Pulmonary artery endothelial cell (primary cell): ENCODE measurements at regions not wholly inside any gene's neighbourhood (a gene's known extent, or its start where the extent isn't known, plus 50 kb on each side); places are given as distances from the start of the nearest gene placed in this dataset.

Experiments
- DNase-seq: peaks from one replicate; pipeline ENCODE4 v3.0.0-alpha.2; 2011; ENCODE audit warnings: low read depth, low spot score

DNA sequence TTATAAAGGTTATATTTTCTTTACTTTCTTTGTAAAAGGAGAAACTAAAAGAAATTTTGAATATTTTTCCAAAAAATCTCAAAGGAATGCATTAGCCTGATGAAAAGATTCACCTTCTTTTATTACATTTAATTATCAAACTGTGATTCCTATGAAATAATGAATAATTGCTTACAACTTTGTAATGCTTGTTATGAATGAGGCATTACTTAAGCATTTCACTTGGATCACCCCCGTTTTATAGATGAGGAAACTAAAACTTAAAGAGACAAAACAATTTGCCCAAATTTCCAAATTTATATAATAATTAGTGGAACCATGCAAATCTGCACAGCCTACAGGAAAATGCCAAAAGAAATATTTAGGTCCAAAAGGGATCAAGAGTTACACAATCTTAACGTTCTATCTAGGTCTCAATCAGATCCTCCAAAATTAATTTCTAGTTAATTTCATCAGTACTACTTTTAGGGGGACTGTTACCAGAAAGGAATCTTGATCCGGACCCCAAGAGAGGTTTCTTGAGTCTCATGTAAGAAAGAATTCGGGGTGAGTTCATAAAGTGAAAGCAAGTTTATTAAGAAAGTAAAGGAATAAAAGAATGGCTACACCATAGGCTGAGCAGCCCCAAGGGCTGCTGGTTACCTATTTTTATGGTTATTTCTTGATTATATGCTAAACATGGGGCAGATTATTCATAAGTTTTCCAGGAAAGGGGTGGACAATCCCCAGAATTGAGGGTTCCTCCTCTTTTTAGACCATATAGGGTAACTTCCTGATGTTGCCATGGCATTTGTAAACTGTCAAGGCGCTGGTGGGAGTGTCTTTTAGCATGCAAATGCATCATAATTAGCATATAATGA, 288.0 kb downstream of the ADGB start:
- no peak for DNase-seq

DNA sequence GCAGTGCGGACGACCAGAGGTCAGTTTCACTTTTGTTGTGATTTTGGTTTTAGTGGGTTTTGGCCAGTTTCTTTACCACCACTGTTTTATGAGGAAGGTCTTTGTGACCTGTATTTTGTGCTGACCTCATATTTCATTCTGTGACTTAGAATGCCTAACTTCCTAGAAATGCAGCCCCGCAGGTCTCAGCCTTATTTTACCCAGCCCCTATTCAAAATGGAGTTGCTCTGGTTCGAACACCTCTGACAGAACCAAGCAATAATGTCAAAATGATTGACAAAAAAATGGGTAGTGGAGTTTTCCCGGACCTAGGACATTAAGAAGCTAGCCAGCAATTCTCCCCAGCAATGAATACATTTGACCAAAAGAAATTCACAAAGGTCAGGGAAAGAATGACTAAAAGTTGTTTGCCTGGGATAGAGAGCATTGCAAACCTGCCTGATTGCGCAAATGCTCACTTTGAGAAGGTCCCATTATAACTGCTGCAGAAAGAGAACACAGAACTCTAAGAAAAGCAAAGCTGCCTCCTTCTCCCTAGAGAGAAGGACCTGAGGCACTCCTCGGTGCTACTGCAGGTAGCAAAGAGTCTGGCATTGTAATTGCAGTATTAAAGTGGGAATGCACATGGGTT, 288.8 kb downstream of the ADGB start:
- DNase-seq, result no peak

DNA sequence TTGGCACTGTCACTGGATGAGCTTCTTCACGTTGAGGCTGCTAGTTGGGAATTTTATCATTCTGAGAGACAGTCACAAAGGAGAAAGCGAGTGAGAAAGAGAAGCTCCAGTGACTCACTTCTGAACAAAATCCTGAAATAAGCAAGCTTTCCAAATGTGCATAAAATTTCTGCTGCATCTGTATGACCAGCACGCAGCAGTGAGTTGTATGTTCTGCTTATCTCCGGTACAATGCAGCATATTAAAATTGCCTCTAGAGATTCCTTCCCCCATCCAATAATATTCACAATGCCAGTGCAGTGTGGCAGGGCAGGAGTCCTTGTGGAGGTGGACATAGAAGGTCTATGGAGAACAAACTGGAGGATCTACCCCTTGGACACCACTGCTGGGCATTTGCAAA, 290.5 kb downstream of the ADGB start:
- no peak for DNase-seq

DNA sequence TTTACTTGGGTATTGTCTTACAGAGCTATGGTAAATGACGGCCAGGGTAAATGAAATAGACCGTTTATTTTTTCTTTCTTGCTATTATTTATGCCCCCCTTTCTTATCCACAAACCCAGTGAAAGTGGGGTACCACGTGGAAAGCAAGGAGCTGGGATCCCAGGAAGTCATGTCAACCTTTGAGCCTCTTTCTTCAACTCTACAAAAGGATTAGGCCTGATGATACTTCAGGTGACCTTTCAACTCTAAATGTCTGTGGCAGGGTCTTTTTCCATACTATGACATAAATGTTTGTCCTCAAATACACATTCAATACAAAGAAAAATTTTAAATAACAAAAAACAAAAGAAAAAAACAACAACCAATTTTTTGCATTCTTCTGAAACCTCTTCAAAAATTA, 291.4 kb downstream of the ADGB start:
- DNase-seq, result no peak

DNA sequence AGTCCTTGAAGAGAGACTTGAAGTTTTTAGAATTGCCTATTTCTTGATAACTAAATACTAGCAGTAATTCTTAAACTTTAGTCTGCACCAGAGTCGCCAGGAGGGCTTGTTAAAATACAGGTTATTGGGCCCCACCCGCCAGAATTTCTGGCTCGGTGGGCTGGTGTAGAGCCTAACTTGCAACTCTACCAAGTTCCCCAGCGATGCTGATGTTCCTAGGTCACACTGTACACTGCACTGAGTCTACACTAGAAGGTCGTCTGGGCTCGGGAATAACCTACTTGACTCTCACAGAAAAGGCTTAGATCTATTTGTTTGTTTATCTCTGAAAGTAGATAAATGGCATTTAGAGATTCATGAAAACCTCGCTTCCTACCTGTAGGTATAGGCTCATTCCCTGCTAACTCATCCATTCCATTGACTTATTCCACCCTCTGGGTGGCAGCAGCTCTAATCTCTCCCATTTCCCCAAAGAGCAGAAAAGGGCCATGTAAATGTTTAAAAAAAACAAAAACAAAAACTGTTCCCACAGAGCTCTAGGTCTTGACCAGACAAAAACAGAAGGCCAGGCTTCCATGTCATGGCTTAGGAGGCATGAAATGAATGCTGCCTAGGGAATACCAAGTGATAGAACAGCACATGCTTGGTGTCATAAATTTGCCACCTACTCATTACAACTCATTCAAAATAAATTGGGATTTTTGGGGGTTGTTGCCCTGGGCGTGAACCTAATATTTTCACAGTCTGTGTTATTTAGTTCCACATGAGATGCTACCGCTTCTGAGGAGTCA, 292.1 kb downstream of the ADGB start:
- DNase-seq, result no peak

DNA sequence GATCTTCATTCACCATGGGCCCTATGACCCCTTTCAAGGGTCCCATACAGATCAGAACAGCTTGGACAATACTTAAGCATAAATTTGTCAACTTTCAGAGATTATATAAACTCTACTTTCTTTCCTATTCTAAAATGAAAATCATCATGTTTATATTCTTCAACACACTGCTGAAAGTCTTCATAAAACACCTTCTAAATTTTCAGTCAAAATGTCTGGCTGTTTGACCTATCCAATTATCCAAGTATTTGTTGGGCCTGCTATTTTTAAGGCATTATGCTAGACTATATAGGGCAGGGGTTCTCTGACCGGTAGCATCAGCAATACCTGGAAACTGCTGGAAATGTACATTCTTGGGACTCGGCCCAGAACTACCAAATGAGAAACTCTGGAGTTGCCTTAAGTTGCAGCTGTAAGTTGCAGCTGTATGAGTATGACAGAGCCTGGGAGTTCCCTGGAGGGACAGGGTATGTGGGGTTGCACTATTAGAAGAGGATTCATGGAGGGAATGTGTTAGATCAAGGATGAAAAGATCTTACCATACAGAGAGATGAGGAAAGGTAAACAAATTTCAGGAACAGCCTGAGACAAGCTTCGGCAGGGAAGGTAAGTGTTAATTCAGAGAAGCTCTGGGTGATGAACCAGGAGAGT, 293.0 kb downstream of the ADGB start:
- no peak for DNase-seq

DNA sequence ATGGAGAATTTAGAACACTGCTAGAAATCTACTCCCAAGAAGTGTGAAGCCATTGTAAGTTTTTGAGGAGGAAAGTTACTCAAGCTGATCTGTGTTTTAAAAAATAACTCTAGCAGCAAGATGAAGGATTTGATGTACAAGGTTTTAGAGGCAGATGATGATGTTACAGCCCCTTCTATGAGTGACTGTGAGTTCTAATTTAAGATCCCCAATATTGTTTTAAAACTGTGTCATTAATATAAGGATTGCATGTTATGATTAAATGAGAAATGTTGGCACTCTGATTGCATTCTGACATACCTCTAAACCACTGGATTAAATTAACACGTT, 293.5 kb downstream of the ADGB start:
- DNase-seq, result no peak

DNA sequence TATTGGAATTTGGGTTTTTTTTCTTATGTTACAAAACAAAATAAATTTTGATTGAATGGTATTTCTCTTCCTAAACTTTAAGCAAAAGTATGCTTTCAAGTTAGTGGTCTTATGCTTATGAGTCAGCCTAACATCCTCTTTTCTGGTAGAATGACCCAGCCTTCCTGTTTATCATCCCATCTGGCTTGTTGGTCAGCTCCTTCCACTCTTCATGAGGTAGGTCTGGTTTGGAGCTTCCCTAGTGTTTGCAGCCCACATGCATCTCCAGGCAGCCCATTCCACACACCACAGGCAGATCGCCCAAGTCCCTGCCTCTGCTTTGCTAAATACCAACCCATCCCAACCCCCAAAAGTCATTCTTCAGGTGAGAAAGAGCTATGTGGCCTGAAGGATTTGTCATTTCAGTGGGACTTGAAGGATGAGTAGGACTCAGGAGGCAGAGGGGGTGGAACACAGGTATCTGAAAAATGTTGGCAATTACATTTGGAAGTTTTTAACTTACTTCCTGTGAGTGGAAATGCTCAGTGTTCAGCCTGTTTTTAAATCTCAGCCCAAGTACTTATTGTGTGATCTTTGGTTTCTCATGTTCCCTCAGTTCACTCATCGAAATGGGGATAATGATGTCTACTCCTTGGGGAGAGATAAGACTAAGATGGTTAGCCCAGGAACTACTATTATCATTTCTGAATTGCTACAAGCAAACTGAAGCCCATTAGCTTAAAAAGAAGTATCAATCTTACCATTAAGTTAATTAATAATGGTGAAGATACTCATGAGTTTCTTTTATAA, 294.0 kb downstream of the ADGB start:
- DNase-seq, result peak; percentile 59

DNA sequence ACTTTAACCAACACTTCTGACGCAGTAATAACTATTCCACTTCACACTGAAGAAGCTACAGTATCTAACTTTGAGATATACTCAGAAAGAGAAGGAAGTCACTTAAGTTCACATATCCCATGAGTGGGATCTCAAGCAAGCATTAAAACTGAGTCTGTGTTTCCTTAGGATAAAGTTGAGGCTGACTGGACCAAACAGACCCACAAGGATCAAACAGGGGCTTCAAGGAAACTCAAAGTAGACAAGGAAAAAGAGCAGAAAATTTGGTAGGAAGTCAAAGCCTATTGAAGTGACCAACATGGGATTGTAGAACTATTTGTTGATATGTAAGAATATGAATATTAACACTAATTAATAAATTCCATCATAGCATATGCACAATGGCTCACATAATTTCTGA, 294.9 kb downstream of the ADGB start:
- DNase-seq, result no peak

DNA sequence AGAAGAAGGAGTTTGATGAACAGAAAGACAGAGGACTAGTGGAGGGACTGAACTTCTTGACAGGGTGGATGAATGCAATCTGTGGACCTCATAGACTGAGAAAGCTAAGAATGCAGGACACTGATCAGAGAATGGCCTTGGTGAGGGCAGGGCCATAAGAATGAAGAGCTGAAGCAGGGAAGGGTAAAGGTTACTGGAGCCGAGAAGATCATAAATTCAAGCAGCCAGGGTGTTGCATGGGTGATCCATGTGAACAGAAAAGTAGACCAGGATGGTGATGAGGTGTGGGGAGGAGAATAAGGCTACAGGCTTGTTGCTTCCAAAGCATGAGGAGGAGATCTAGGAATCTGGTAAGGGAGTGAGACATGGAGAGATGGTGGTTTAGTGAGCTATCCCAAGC, 295.9 kb downstream of the ADGB start:
- no peak for DNase-seq

DNA sequence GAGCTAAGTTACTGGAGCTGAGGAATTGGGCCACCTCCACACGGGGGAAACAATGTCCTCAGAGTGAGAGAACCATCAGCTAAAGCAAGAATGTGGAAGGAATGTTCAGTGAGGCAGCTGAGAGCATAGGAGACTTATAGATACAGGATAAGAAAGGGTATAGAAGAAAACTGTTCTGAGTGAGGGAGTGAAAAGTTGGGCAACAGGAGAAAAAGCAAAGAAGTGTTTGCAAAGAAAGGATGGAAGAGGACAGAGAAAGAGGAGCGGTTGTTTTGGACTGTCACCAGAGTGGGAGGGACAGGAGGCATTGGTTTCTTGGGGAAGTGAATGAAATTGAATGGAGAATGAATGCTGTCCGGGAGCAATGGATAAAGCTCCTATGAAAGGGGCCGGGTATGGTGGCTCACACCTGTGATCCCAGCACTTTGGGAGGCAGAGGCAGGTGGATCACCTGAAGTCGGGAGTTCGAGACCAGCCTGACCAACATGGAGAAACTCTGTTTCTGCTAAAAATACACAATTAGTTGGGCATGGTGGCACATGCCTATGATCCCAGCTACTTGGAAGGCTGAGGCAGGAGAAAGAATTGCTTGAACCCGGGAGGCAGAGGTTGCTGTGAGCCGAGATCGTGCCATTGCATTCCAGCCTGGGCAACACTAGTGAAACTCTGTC, 296.5 kb downstream of the ADGB start:
- no peak for DNase-seq

DNA sequence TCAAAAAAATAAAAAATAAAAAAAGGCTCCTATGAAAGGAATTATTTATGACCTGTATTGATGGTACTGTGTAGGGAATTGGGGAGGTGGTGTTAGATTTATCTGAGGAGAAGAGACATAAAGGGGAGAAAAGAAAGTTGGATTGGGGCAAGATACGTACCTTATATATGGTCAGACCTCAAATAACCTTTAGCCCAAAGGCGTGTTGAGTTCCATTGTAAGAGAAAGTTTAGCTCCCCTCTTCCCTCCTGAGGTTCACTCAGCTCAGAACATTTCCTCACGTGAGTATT, 296.9 kb downstream of the ADGB start:
- no peak for DNase-seq

DNA sequence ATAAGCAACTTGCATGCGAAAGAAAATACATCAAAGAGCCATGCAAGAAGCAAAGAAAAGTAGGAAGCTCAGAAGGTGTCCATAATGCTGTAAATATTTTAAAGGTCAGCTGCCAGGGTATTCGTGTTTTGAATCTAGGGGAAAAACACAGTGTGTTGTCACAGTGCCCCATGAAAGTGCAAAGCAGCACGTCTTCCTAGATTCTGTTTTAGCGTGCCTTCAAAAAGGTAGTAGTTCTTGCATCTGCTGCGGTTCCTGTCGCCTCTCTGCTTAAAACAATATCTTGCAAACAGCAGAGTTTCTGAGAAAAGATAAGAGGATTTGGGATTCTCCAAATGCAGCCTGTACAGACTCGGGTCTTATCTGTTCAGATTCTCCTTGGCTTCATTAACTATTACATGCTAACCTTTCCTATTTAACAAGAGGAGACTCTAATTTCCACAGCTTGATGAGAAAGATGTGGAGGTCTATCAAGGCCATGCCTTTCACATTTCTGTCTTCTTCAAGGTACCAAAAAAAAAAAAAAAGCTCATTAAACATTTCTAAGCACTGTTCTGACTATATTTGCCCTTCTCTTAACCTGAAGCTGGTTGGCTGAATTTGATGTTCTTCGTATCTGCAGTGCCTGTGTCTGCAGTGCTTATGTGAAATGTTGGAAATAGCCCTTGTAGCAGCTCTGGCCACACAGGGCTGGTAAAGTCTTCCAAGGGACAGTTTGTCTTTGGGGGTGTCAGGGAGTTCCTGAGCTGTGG, 297.5 kb downstream of the ADGB start:
- DNase-seq, result no peak

DNA sequence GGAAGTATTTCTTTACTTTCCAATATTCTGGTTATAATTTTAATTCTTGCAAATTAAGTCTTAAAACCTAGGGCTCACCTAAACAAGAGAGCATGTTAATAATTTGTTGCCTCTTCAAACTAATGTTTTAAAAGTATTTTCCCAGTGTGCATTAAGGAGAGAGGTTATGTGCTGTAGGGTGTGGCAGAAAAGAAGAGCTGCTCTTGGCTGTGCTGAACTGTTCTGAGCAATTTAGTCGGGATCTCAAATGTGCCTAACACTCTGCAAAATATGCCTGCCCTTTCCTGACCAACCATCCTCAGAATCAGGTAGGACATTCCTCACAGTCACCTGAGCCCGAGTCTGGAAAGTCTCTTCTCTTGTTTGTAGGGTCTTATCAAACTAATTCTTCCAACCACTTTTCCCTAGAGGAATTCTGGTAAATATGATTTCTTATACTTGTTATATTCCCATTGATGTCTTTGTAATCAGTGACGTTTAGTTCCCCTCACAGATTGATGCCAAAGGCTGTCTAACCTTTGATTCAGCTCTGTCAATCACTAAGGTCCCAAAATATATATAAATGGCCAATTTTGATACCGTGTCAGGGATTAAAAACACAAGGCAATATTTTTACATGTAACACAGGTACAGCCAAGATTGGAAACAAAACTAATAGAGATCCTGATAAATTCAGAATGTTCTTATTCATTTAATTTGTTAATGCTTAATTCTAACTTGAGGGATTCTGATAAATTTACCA, 298.4 kb downstream of the ADGB start:
- DNase-seq, result no peak

DNA sequence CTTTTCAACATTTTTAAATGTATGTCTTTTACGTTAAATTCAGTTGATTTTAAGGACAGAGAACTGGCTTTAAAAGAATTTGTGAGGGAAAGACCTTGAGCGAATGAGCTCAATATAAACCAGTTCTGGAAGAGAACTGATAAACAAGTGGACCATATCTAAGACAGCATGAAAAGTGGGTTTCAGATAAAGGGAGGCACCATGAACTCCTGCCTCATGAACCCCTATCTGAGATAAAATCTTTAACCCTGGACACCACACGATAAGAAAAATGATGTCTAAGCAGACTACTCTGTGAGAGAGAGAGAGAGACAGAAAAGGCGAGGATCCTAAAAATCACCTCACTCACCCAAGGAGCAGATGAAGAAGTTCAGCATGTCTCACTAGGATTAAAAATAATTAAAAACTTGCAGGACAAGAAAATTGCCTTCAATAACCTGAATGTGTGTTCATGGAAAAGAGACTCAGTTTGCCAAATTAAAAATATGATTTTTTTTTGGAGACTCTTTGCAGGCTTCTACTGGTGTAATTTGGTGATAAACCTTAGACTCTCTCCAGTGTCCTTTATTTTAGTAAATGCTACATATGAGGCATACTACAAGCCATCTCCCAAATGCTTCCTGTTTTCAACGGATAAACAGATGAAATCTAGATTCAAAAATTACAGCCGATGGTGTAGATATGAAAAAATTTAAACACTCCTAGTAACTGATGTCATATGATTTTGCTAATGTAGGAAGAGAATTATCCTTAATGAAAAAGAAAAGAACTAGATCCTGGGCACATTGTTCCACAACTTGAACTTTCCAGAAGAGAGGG, 299.5 kb downstream of the ADGB start:
- no peak for DNase-seq

DNA sequence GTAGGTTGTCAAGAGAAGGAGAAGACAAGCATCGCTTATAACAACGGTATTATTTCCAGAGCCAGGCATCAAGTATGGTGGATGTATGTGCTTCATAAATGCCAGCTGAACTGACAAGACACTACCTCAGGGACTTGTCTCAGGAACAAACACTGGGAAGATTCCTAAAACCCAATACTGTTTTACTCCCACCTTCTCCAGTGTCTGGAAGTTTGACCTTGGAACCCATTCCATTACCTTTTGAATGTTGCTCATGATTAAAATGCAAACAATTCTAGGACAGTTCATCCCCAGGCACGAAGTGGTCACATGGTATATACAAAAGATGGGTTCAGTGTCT, 300.1 kb downstream of the ADGB start:
- no peak for DNase-seq

DNA sequence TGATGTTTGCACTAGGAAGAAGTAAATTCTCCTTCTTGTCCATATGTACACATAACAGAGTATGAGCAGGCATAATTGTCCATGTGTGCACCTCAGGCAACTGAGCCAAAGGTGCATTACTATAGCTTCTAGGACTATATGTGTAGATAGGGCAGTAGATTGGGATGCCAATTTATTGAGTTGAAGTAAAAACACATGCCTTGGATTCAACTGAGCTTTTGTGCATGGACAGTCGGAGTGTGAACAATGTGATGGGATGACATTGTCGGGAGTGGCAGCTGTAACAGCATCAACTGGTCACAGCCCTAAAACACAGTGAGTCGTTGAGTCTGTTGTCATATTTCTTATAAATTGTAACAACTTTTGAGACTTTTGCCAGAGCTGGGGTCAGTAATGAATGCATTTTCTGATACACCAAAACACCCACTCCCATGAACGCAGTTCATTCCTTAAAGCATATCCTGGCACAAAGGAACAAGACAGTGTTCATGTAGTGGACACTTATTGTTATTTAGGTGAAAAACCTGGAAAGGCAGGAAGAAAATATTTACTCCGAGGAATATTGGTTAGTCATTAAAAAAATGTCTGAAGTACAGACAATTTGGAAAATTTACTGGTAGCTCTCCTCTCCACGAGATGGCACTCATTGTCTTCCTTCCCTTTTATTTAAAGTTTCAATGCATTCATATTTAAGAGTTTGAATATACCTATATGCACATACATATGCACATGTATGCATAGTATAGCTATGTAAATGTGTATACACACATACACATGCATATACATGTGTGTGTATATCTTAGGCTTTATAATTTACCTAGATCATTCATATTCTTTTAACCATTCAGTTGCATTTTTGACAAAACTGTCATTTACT, 302.0 kb upstream of the STXBP5 start:
- DNase-seq, result no peak

DNA sequence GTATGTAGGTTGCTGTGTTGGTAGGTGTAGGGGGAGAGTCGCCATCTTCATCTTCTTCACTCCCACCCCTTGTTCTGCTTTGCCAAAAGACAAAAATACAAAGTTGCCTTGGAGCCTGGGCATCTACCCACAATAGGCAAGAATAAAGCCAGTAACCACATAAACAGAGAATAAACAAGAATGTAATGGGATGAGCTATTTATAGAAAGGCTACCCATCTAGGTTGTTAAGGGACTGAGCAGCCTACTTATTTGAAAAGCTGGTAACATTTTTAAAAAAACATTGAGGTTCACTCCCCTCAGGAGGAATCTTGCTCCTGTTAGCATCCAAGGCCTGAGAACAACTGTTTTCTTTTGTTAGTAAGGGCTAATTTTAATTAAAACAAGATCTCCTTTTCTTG, 301.4 kb upstream of the STXBP5 start:
- DNase-seq, result no peak
